ENCODE measurements at regions not wholly inside any gene's neighbourhood (a gene's known extent, or its start where the extent isn't known, plus 50 kb on each side); places are given as distances from the start of the nearest gene placed in this dataset.

DNA sequence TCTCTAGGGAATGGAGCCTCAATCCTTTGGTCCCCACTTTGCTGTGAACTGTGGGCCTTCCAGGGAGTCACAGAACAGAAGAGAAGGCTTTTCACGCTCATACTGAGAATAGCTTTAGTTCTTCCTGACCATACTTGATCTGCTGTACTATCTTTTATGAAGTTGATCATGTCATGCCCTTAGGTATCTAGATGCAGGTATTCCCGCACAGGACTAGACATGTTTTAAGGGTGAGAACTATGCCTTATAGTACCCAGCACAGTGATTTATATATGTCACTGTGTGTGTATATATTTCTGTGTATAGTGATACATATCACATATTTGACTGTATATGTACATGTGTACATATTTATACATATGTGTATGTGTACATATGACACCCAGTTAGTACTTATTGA, 358.4 kb upstream of the SEMA6D start:
- TF ChIP-seq CTCF (IDR thresholded peaks at IDR 0.05; ENCODE audit: low read depth, low read length), result no peak
- TF ChIP-seq, protein P1, sequence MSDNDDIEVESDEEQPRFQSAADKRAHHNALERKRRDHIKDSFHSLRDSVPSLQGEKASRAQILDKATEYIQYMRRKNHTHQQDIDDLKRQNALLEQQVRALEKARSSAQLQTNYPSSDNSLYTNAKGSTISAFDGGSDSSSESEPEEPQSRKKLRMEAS (IDR thresholded peaks at IDR 0.05; ENCODE audit: low read depth, low read length), result no peak
